ENCODE measurements at regions not wholly inside any gene's neighbourhood (a gene's known extent, or its start where the extent isn't known, plus 50 kb on each side); places are given as distances from the start of the nearest gene placed in this dataset.
A peak's percentile ranks its signal among the peaks of the same experiment; 100 is the strongest.

DNA sequence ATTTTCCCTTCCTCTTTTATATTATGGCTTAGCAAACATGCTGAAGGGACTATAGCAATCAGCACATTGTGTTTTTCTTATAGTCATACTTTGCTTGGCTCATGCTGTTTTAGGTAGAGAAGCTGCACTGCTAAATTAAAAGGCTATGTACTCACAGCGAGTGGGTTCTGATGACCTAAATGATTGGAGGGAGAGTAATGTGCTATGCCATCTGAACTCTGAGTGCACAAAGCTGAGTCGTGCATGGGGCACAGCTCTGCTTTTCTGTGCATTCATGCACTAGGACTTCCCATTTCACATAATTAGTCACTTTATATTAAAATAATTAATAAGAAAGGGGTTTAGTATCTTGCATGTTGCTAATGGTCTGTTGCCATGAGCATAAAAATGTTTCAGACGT, 132.7 kb upstream of the ADGRL3 start:
- TF ChIP-seq, protein P1, sequence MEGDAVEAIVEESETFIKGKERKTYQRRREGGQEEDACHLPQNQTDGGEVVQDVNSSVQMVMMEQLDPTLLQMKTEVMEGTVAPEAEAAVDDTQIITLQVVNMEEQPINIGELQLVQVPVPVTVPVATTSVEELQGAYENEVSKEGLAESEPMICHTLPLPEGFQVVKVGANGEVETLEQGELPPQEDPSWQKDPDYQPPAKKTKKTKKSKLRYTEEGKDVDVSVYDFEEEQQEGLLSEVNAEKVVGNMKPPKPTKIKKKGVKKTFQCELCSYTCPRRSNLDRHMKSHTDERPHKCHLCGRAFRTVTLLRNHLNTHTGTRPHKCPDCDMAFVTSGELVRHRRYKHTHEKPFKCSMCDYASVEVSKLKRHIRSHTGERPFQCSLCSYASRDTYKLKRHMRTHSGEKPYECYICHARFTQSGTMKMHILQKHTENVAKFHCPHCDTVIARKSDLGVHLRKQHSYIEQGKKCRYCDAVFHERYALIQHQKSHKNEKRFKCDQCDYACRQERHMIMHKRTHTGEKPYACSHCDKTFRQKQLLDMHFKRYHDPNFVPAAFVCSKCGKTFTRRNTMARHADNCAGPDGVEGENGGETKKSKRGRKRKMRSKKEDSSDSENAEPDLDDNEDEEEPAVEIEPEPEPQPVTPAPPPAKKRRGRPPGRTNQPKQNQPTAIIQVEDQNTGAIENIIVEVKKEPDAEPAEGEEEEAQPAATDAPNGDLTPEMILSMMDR (IDR thresholded peaks at IDR 0.05; ENCODE audit: low read depth, low read length, missing control alignments): no peak
- H3K4me3 ChIP-seq (ENCODE audit: low read depth, low read length): no peak overlapping the region
- in situ Hi-C loops (cut with HindIII; ENCODE audit: low sequenced_read_pairs): no loop called here
- no peak for DNase-seq (ENCODE audit: low read depth)

DNA sequence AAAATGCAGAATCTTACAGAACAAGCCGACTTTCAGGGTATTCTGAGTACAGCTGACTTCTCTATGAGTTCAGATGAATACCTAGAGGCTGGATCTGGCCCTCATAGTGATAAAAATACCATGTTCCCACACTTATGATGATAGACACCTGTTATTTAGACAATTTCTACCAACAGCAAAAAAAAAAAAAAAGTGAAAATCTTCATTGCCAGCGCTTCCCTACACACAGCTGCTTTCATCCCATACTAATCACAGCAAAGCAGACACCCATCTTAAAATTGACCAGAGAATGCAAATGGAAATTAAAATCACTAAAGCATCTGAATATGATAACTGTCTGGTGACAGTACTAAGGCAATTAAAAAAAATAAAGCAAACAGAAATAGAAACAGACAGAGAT, 132.1 kb upstream of the ADGRL3 start:
- TF ChIP-seq, protein P1 (IDR thresholded peaks at IDR 0.05; ENCODE audit: low read depth, low read length, missing control alignments): no peak
- no peak overlapping the region for H3K4me3 ChIP-seq (ENCODE audit: low read depth, low read length)
- in situ Hi-C loops (cut with HindIII; ENCODE audit: low sequenced_read_pairs): no loop called here
- DNase-seq (ENCODE audit: low read depth): no peak

DNA sequence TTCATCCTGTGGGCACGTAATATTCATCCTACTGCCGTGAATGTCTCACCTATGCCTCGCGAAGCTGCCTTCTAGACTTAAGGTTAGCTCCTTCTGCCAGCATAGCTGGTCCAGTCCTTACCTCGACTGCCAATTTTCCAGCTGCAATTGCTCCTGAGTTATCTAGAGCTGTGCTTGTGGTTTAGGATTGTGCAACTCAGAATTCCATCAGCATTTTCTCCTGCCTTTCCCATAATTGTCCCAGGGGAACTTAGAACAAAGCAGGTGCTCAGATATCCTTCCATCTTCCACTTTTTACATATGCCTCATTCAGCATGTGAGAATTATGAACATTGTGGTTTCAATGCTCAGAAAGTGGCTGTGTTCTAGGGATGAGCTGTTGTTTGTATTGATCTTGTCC, 131.4 kb upstream of the ADGRL3 start:
- in situ Hi-C loops (cut with HindIII; ENCODE audit: low sequenced_read_pairs): no loop called here
- peak; percentile 53 for DNase-seq (ENCODE audit: low read depth)
- no peak overlapping the region for H3K4me3 ChIP-seq (ENCODE audit: low read depth, low read length)
- TF ChIP-seq, protein P1 (IDR thresholded peaks at IDR 0.05; ENCODE audit: low read depth, low read length, missing control alignments): no peak

DNA sequence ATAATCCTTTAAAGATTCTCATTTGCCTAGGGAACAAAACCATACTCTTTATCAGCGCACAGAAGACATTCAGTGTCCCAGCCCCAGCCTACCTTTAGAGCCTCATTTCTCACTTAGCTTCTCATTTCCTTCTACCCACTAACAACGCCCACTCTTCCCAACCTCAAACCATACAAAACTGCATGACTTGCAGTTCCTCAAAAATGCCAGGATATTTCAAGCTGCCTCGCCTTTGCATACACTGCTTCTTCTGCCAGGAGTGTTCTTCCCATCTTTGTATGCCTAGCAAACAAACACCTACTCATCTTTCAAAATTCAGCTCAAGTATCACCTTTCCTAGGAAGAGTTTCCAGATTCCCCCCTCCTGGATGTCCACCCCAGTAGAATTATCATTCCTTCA, 129.9 kb upstream of the ADGRL3 start:
- in situ Hi-C loops (cut with HindIII; ENCODE audit: low sequenced_read_pairs): no loop called here
- TF ChIP-seq, protein P1 (IDR thresholded peaks at IDR 0.05; ENCODE audit: low read depth, low read length, missing control alignments): no peak
- DNase-seq (ENCODE audit: low read depth): no peak
- no peak overlapping the region for H3K4me3 ChIP-seq (ENCODE audit: low read depth, low read length)

DNA sequence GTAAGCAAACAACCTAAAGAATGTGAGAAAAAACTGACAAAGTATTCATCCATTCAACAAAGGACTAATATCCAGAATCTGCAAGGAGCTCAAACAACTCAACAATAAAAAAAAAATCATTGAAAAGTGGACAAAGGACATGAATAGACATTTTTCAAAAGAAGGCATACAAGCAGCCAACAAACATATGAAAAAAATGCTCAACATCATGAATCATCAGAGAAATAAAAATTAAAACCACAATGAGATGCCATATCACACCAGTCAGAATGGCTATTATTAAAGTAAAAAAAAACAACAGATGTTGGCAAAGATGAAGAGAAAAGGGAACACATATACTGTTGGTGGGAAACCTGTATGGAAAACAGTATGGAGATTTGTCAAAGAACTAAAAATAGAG, 120.7 kb upstream of the ADGRL3 start:
- TF ChIP-seq, protein P1 (IDR thresholded peaks at IDR 0.05; ENCODE audit: low read depth, low read length, missing control alignments): no peak
- no peak overlapping the region for H3K4me3 ChIP-seq (ENCODE audit: low read depth, low read length)
- in situ Hi-C loops (cut with HindIII; ENCODE audit: low sequenced_read_pairs): no loop called here
- DNase-seq (ENCODE audit: low read depth): peak; percentile 16

DNA sequence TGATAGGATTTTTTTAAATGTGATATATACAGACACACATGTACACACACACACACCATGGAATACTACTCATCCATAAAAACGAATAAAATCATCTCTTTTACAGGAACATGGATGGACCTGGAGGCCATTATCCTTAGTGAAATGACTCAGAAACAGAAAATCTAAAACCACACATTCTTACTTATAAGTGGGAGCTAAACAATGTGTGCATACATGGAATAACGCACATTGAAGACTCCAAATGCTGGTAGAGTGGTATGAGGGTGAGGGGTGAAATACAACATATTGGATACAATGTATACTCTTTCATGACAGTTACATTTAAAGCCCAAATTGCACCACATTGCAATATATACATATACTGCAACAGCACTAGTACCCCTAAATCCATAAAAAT, 120.2 kb upstream of the ADGRL3 start:
- in situ Hi-C loops (cut with HindIII; ENCODE audit: low sequenced_read_pairs): no loop called here
- TF ChIP-seq, protein P1 (IDR thresholded peaks at IDR 0.05; ENCODE audit: low read depth, low read length, missing control alignments): no peak
- H3K4me3 ChIP-seq (ENCODE audit: low read depth, low read length): no peak overlapping the region
- no peak for DNase-seq (ENCODE audit: low read depth)

DNA sequence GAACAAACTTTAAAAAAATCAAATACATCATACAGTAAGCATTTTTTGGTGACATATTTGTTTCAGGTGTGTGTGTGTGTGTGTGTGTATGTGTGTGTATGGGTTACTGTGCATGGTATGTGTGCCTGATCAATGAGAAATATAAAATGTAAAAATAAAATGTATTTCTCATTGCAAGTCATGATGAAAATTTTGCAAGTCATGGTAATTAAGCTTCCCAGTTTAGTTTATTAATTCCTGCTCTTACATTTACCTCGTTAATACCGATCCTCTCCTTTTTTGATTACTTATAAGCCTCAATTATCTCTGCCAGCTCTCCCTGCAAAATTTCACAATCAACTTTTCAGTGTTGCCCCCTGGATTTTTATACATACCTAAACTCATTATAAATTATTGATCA, 114.6 kb upstream of the ADGRL3 start:
- TF ChIP-seq, protein P1 (IDR thresholded peaks at IDR 0.05; ENCODE audit: low read depth, low read length, missing control alignments): no peak
- in situ Hi-C loops (cut with HindIII; ENCODE audit: low sequenced_read_pairs): no loop called here
- no peak for DNase-seq (ENCODE audit: low read depth)
- H3K4me3 ChIP-seq (ENCODE audit: low read depth, low read length): no peak overlapping the region

Data from astrocyte of the cerebellum (primary cell).